GM19463 (cell line): ENCODE measurements at regions not wholly inside any gene's neighbourhood (a gene's known extent, or its start where the extent isn't known, plus 50 kb on each side); places are given as distances from the start of the nearest gene placed in this dataset.
A peak's percentile ranks its signal among the peaks of the same experiment; 100 is the strongest.
"Not testable (repeated sequence)": the region's sequence is repeated elsewhere in the genome, so short reads cannot be mapped to it uniquely, and the experiment has no call there.

Experiments used
- ATAC-seq: cut with Tn5 transposase; IDR thresholded peaks from one replicate; pipeline ENCODE4 v1.9.1; 2021; ENCODE audit warnings: mild to moderate bottlenecking, moderate library complexity; ENCODE audit not compliant: unreplicated experiment

- no peak for ATAC-seq
Observed at GRCh38 chr14:57150449-57150848, 118.3 kb downstream of the EXOC5 start.

- ATAC-seq = no peak
Observed at GRCh38 chr14:57139173-57139572, 129.5 kb downstream of the EXOC5 start.

GRCh38 chr14:57136669-57137328 is 131.9 kb downstream of the EXOC5 start:
- no peak for ATAC-seq

GRCh38 chr14:57127809-57128208 is 140.9 kb downstream of the EXOC5 start:
- ATAC-seq = not testable (repeated sequence)

- no peak for ATAC-seq
Observed at GRCh38 chr14:57122129-57122528, 146.6 kb downstream of the EXOC5 start.

GRCh38 chr14:57112072-57112807 is 156.5 kb downstream of the EXOC5 start:
- not testable (repeated sequence) for ATAC-seq

- not testable (repeated sequence) for ATAC-seq
Observed at GRCh38 chr14:57110411-57110810, 158.3 kb downstream of the EXOC5 start.

GRCh38 chr14:57091030-57091608 is 177.6 kb downstream of the EXOC5 start:
- no peak for ATAC-seq

GRCh38 chr14:57089901-57090300 is 178.8 kb downstream of the EXOC5 start:
- ATAC-seq = no peak

GRCh38 chr14:57087841-57088240 is 180.9 kb downstream of the EXOC5 start:
- no peak for ATAC-seq

GRCh38 chr14:57086271-57087162 is 182.2 kb downstream of the EXOC5 start:
- no peak for ATAC-seq

- ATAC-seq = no peak
Observed at GRCh38 chr14:57085801-57086200, 182.9 kb downstream of the EXOC5 start.

GRCh38 chr14:57085043-57085442 is 183.7 kb downstream of the EXOC5 start:
- ATAC-seq = no peak

GRCh38 chr14:57080691-57081090 is 188.0 kb downstream of the EXOC5 start:
- no peak for ATAC-seq

- ATAC-seq = no peak
Observed at GRCh38 chr14:57078054-57078453, 190.7 kb downstream of the EXOC5 start.

GRCh38 chr14:57073986-57074385 is 194.7 kb downstream of the EXOC5 start:
- ATAC-seq = no peak

- ATAC-seq = no peak
Observed at GRCh38 chr14:57071639-57072038, 197.1 kb downstream of the EXOC5 start.

GRCh38 chr14:57069702-57070101 is 199.0 kb downstream of the EXOC5 start:
- no peak for ATAC-seq

GRCh38 chr14:57068511-57068910 is 200.2 kb downstream of the EXOC5 start:
- ATAC-seq = no peak

- peak; percentile 58 for ATAC-seq
Observed at GRCh38 chr14:57066887-57067513, 201.7 kb downstream of the EXOC5 start.

- ATAC-seq = no peak
Observed at GRCh38 chr14:57066463-57066862, 202.2 kb downstream of the EXOC5 start.
